Tibial nerve (tissue), 4 donors: ENCODE measurements at regions not wholly inside any gene's neighbourhood (a gene's known extent, or its start where the extent isn't known, plus 50 kb on each side); places are given as distances from the start of the nearest gene placed in this dataset.

Experiments
- DNase-seq, 2 donors: peaks; one replicate each; pipeline ENCODE4 v3.0.0-alpha.2; 2019; ENCODE audit warnings: low spot score in 2 of 2
- H3K27ac ChIP-seq, 4 donors: fragments of 200-600 bp; sonication (generic) in 3 of 4; one replicate each; pipeline ENCODE4 v1.5.1; 2017 to 2019; ENCODE audit warnings: mild to moderate bottlenecking in 1 of 4
- H3K27me3 ChIP-seq, 2 donors: fragments of 200-600 bp; sonication (generic) in 1 of 2; one replicate each; pipeline versions ENCODE4 v1.5.1 to v1.6.0; 2017 to 2019
- H3K36me3 ChIP-seq, 3 donors: fragments of 200-600 bp; sonication (generic); one replicate each; pipeline ENCODE4 v1.5.1; 2018 to 2019
- H3K4me1 ChIP-seq, 4 donors: fragments of 200-600 bp; sonication (generic) in 3 of 4; one replicate each; pipeline ENCODE4 v1.5.1; 2017 to 2019
- H3K4me3 ChIP-seq, 4 donors: fragments of 200-600 bp; sonication (generic) in 3 of 4; one replicate each; pipeline ENCODE4 v1.5.1; 2017 to 2019; ENCODE audit warnings: mild to moderate bottlenecking in 1 of 4, moderate library complexity in 1 of 4
- H3K9me3 ChIP-seq, 4 donors: fragments of 200-600 bp; sonication (generic) in 3 of 4; one replicate each; pipeline ENCODE4 v1.5.1; 2017 to 2019
- EP300 ChIP-seq, 2 donors: sonication (generic); formaldehyde crosslinking; IDR thresholded peaks; one replicate each; pipeline ENCODE4 v1.6.1; 2017; ENCODE audit warnings: antibody characterized with exemption in 2 of 2, mild to moderate bottlenecking in 1 of 2
- POLR2A ChIP-seq, 2 donors: fragments of 450-650 bp; IDR thresholded peaks; one replicate each; pipeline ENCODE4 v1.6.1; 2017; ENCODE audit warnings: antibody characterized with exemption in 2 of 2, mild to moderate bottlenecking in 2 of 2, moderate library complexity in 2 of 2
- WGBS, 2 donors: methylation state at CpG; one replicate each; pipeline ENCODE4 v1.1.5; 2018; 5-methylcytosine and 5-hydroxymethylcytosine counted together
- TF ChIP-seq, protein P1 (sequence below), 5 experiments: fragments of 200-600 bp in 3 of 5; fragments of 450-650 bp in 2 of 5; sonication (generic) in 3 of 5; IDR thresholded peaks; one replicate each; pipeline ENCODE4 v1.5.1; 2016 to 2019; ENCODE audit warnings: antibody characterized with exemption in 5 of 5, mild to moderate bottlenecking in 3 of 5, moderate library complexity in 2 of 5

GRCh38 chr2:175462246-175462645, 280.7 kb upstream of the ATP5MC3 start:
- no peak overlapping the region for H3K27ac ChIP-seq
- TF ChIP-seq EP300 (IDR thresholded peaks at IDR 0.05) (no peak), POLR2A (IDR thresholded peaks at IDR 0.05) (no peak)
- TF ChIP-seq, protein P1, sequence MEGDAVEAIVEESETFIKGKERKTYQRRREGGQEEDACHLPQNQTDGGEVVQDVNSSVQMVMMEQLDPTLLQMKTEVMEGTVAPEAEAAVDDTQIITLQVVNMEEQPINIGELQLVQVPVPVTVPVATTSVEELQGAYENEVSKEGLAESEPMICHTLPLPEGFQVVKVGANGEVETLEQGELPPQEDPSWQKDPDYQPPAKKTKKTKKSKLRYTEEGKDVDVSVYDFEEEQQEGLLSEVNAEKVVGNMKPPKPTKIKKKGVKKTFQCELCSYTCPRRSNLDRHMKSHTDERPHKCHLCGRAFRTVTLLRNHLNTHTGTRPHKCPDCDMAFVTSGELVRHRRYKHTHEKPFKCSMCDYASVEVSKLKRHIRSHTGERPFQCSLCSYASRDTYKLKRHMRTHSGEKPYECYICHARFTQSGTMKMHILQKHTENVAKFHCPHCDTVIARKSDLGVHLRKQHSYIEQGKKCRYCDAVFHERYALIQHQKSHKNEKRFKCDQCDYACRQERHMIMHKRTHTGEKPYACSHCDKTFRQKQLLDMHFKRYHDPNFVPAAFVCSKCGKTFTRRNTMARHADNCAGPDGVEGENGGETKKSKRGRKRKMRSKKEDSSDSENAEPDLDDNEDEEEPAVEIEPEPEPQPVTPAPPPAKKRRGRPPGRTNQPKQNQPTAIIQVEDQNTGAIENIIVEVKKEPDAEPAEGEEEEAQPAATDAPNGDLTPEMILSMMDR (IDR thresholded peaks at IDR 0.05) = no peak
- no peak for DNase-seq
- H3K4me3 ChIP-seq = no peak overlapping the region
- no peaks in the 10 kb centered on the region for H3K36me3 ChIP-seq
- WGBS, 2 donors = 91 to 93% methylated on average over 3 of the region's 3 CpGs
- H3K9me3 ChIP-seq = peaks cover 0 to 4% (median 0%) of the 10 kb centered on the region in 4 donors
- no peaks in the 10 kb centered on the region for H3K27me3 ChIP-seq
- H3K4me1 ChIP-seq = no peaks in the 10 kb centered on the region

GRCh38 chr2:175461839-175462238, 280.3 kb upstream of the ATP5MC3 start:
- DNase-seq = no peak
- TF ChIP-seq, protein P1 (IDR thresholded peaks at IDR 0.05) = no peak
- TF ChIP-seq POLR2A (IDR thresholded peaks at IDR 0.05) = no peak
- no peak for TF ChIP-seq EP300 (IDR thresholded peaks at IDR 0.05)
- Histone ChIP-seq H3K27me3 (no peaks in the 10 kb centered on the region), H3K36me3 (no peaks in the 10 kb centered on the region), H3K27ac (no peak overlapping the region), H3K4me1 (no peaks in the 10 kb centered on the region), H3K9me3 (peaks cover 0 to 4% (median 0%) of the 10 kb centered on the region in 4 donors), H3K4me3 (no peak overlapping the region)
- 62 to 69% methylated on average over 5 of the region's 5 CpGs for WGBS, 2 donors

DNA sequence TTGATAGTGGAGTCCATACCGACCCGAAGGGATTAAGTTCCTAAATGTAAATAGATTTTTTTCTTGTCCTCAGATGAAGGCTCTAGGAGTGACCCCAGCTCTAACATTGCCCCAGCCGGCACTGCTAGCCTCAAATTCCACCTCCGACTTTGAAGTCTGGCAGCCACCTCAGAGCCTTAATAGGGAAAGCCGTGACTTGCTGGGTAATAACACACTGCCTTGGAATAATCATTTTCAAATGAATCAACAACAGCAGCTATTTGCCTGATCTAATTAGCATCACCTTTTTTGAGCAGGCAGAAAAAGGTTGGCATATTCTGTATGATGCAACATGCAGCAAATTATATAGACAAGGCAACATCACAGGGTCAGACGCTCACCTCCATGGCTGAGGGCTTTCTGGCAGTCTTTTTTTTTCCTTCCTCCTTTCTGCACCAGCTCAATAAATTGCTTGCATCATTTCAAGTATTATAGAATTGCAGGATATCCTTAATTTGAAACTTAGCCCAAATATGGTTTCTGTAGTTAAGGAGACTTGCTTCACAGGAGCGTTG, 276.5 kb upstream of the ATP5MC3 start:
- Histone ChIP-seq H3K4me3 (no peak overlapping the region), H3K36me3 (no peaks in the 10 kb centered on the region), H3K27ac (no peak overlapping the region), H3K9me3 (peaks cover 0 to 4% (median 0%) of the 10 kb centered on the region in 4 donors), H3K4me1 (no peaks in the 10 kb centered on the region), H3K27me3 (no peaks in the 10 kb centered on the region)
- WGBS, 2 donors = 44 to 53% methylated on average over 7 of the region's 7 CpGs
- TF ChIP-seq EP300 (IDR thresholded peaks at IDR 0.05) (no peak), POLR2A (IDR thresholded peaks at IDR 0.05) (no peak)
- TF ChIP-seq, protein P1 (IDR thresholded peaks at IDR 0.05) = no peak
- DNase-seq = no peak

DNA sequence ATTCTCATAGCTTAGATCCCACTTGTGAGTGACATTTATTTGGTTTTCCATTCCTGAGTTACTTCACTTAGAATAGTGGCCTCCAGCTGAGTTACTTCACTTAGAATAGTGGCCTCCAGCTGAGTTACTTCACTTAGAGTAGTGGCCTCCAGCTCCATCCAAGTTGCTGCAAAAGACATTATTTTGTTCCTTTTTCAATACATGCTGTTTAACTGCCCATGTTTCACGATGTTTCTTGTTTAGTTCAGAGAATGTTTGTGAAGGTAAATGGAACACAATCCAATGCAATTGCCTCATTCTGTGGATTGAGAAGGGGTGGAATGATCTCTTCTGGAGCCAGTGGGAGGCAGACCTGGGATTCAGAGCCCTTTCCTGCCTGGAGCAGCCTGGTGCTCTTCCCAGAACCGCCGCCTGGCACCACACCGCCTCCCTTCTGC, 273.5 kb upstream of the ATP5MC3 start:
- Histone ChIP-seq H3K27ac (no peak overlapping the region), H3K9me3 (no peaks in the 10 kb centered on the region), H3K4me1 (no peaks in the 10 kb centered on the region), H3K4me3 (no peak overlapping the region), H3K36me3 (no peaks in the 10 kb centered on the region), H3K27me3 (no peaks in the 10 kb centered on the region)
- TF ChIP-seq EP300 (IDR thresholded peaks at IDR 0.05) (no peak), POLR2A (IDR thresholded peaks at IDR 0.05) (no peak)
- TF ChIP-seq, protein P1 (IDR thresholded peaks at IDR 0.05) = no peak
- DNase-seq = no peak
- 71 to 78% methylated on average over 4 of the region's 4 CpGs for WGBS, 2 donors

GRCh38 chr2:175450029-175450760, 268.7 kb upstream of the ATP5MC3 start:
- no peak overlapping the region for H3K27ac ChIP-seq
- WGBS, 2 donors = 54 to 58% methylated on average over 2 of the region's 2 CpGs
- no peaks in the 10 kb centered on the region for H3K4me1 ChIP-seq
- no peaks in the 10 kb centered on the region for H3K9me3 ChIP-seq
- no peak overlapping the region for H3K4me3 ChIP-seq
- DNase-seq = no peak
- no peaks in the 10 kb centered on the region for H3K36me3 ChIP-seq
- H3K27me3 ChIP-seq = no peaks in the 10 kb centered on the region
- TF ChIP-seq EP300 (IDR thresholded peaks at IDR 0.05) (no peak), POLR2A (IDR thresholded peaks at IDR 0.05) (no peak)
- TF ChIP-seq, protein P1 (IDR thresholded peaks at IDR 0.05) = no peak
